Brain pericyte (primary cell): ENCODE measurements at regions not wholly inside any gene's neighbourhood (a gene's known extent, or its start where the extent isn't known, plus 50 kb on each side); places are given as distances from the start of the nearest gene placed in this dataset.
"Not testable (repeated sequence)": the region's sequence is repeated elsewhere in the genome, so short reads cannot be mapped to it uniquely, and the experiment has no call there.

Experiments
- DNase-seq: peaks from one replicate; pipeline ENCODE4 v3.0.0-alpha.2; 2012; ENCODE audit warnings: low read depth, low spot score

- DNase-seq: no peak
Observed at GRCh38 chr12:92233346-92234015, 87.8 kb upstream of the BTG1 start.

GRCh38 chr12:92232371-92232932 lies 86.8 kb upstream of the BTG1 start:
- not testable (repeated sequence) for DNase-seq

GRCh38 chr12:92231945-92232344 lies 86.3 kb upstream of the BTG1 start:
- DNase-seq: not testable (repeated sequence)

DNA sequence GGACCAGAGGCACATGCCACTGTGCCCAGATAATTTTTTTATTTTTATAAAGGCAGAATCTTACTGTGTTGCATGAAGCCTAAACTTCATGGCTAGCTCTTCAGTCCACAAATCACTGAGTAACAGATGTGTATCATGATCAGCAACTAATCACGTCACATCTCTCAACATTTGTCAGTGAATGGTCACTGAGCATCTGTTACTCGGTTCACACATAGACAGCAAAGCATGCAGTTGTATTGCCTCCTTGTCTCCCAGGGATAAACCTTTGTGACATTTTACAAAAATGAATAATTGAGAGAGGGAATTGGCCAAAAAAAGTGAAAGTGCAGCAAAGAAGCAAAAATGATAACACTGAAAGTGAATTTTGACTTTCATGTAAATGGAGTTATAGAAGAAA lies 85.9 kb upstream of the BTG1 start:
- DNase-seq: not testable (repeated sequence)

DNA sequence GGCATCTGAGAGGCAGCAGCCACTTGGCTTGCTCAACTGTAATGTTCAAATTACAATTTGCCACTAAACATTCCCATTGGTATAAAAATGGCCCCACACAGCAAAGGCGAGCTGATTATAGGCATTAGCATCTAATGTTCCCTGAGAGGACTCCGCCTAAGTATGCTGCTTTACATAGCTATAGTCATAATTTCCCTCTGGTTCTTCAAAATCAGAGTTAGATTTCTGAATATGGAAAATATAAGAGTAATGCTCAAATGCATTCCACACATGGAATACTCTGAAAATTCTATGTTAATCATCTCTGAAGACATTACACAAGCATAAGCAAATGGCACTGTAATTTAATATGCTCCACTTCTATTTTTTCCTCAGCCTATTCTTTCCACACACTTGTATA lies 83.7 kb upstream of the BTG1 start:
- no peak for DNase-seq

- no peak for DNase-seq
Observed at GRCh38 chr12:92226961-92227360, 81.3 kb upstream of the BTG1 start.

- no peak for DNase-seq
Observed at GRCh38 chr12:92226071-92226661, 80.5 kb upstream of the BTG1 start.

DNA sequence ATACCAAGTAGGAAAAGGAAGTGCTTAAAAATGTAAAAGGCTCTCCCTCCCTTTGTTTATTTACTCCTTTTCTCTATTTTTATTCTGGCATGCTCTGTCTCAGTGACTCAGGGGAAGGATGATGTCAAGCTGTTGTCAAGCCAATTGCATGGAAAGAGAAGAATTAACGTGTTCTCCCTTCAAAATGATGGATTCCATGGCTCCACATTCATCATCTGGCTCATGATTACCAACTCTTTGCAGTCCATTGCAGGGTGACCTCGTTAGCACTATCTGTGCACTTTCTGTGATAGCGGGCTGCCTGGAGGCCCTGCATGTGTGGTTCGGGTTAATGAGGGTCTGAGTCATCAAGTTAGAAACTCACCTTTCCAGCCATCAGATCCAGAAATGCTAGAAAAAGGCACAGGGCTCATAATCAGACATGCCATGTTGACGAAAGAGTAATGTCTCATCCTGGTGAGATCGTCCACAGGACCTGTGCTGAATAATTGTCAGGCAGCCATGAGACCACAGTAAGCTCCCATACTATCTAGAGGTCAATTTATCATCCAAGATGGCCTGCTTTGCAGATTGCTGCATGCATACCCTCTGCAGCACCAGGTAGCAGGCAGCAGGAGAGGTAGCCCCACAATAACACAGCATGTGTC lies 79.2 kb upstream of the BTG1 start:
- DNase-seq: no peak

GRCh38 chr12:92223481-92223880 lies 77.8 kb upstream of the BTG1 start:
- no peak for DNase-seq

DNA sequence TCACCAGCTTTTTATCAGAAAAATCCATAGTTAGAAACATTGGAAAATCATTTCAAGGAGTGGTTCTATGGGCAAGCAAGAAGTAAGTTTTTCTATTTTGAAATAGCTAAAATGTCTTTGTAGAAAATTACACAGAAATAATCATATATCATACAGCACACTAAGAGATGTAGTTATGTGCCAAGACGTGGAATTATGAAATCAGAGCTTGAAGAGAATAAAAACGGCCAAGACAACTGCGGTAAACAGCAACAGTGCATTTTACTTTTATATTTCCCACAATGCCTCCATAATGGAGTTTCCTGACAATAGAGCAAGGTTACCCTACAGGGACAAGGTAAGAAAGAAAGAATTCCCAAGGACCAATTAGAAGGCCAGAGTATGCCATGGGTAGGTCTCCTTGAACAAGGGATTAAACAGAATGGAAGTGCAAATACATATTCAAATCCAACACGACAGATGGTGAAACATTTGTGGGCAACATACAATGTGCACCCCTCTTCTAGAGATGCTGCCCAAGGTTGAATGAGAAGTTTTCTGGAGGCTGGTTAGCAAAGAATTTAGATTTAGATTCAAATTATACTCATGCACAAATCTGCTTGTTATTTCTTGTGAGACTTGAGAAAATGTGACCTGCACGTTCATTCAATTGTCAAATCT lies 76.1 kb upstream of the BTG1 start:
- no peak for DNase-seq

- DNase-seq: no peak
Observed at GRCh38 chr12:92218394-92219077, 72.9 kb upstream of the BTG1 start.

- peak; percentile 40 for DNase-seq
Observed at GRCh38 chr12:92216092-92216491, 70.4 kb upstream of the BTG1 start.

DNA sequence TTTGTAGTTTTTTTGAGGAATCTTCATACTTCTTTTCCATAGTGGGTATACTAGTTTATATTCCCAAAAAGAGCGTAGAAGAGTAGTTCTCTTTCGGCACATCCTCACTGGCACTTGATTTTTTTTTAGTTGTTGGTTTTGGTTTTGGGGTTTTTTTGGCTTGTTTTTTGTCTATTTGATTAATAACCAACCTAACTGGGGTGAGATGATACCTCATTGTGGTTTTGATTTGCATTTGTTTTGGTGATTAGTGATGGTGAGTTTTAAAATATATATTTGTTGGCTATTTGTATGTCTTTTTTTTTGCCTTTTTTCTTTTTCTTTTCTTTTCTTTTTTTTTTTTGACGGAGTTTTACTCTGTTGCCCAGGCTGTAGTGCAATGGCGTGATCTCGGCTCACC lies 69.7 kb upstream of the BTG1 start:
- DNase-seq: no peak

DNA sequence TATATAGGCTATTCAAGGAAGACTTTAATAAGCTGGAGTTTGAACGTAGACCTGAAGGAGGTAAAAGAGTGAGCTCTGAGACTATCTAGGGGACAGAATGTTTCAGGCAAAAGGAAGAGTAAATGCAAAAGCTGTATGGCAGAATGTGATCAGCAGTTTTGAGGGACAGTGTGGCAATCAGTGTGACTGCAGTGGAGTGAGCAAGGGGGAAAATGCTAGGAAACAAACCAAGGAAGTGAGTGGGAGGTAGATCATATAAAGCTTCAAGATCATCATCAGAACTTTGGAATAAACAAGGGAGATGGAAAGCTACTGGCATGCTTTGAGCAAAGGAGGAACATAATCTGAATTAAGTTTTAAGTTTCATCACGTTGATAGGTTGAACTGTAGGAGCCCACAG lies 67.5 kb upstream of the BTG1 start:
- DNase-seq: no peak

- DNase-seq: no peak
Observed at GRCh38 chr12:92210071-92210470, 64.4 kb upstream of the BTG1 start.

GRCh38 chr12:92208613-92209121 lies 63.0 kb upstream of the BTG1 start:
- DNase-seq: no peak

DNA sequence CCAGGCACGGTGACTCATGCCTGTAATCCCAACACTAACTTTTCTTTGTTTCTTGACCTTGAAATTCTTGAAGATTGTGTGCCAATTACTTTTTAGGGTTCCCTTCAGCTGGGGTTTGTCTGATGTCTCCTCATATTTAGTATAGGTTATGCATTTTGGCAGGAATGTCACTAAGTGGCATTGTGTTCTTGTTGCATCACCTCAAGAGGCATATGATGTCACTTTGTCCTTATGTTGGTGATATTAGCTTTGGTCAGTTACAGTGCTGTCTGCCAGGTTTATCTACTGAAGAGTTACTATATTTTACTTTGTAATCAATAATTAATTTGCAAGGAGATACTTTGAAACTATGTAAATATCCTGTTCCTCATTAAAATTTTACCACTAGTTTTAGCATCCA lies 61.0 kb upstream of the BTG1 start:
- no peak for DNase-seq

DNA sequence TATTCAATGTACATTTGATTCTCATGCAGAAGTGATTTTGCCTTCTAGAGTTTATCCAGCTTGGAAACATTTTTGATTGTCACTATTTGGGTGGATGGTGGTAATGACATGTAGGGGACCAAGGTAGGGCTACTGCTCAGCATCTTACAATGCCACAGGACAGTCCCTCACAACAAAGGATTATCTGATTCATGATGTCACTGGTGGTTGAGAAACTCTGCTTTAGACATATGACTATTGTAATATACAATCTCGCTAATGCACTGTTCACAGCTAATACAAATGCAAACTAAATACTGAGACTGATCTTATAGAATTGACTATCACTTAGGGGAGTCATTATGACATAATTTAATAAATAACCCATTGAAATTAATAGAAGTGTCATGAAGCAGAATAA lies 60.4 kb upstream of the BTG1 start:
- DNase-seq: no peak

- peak; percentile 27 for DNase-seq
Observed at GRCh38 chr12:92199819-92200576, 54.4 kb upstream of the BTG1 start.

DNA sequence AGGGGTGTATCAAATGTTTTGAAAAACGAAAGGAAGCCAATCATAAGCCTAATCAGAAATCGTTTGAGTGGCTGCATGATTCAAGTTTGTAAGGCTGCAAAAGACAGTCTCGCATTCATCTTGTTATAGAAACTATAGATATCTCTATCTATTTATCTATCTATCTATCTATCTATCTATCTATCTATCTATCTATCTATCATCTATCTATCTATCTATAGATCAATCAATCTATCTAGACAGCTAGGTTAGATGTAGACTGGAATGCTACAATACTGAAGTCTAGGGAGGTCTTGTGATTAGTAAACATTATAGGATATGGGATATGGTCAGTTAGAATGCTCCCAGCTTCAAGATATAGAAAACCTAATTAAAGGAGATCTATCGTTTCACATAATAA lies 52.2 kb upstream of the BTG1 start:
- no peak for DNase-seq

- DNase-seq: no peak
Observed at GRCh38 chr12:92196368-92196767, 50.7 kb upstream of the BTG1 start.
